ENCODE measurements at regions not wholly inside any gene's neighbourhood (a gene's known extent, or its start where the extent isn't known, plus 50 kb on each side); places are given as distances from the start of the nearest gene placed in this dataset.
"Not testable (repeated sequence)": the region's sequence is repeated elsewhere in the genome, so short reads cannot be mapped to it uniquely, and the experiment has no call there.

- intact Hi-C loops (cut with DNase I), result no loop called here
- no peak for DNase-seq
These were observed 388.8 kb downstream of the ZFHX3 start for GRCh38 chr16:72658888-72659717.

GRCh38 chr16:72657791-72658190 is 390.1 kb downstream of the ZFHX3 start:
- intact Hi-C loops (cut with DNase I), result no loop called here
- no peak for DNase-seq

DNA sequence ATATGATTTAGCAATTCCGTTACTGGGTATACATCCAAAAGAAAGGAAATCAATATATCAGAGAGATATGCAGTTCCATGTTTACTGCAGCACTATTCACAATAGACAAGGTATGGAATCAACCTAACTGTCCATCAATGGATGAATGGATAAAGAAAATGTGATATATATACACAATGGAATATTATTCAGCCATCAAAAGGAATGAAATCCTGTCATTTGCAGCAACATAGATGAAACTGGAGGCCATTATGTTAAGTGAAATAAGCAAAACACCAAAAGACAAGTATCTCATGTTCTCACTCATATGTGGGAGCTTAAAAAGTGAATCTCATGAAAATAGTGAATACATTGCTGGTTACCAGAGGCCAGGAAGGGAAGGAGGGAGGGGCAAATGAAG is 390.8 kb downstream of the ZFHX3 start:
- intact Hi-C loops (cut with DNase I), result no loop called here
- no peak for DNase-seq

GRCh38 chr16:72654535-72654934 is 393.4 kb downstream of the ZFHX3 start:
- intact Hi-C loops (cut with DNase I), result no loop called here
- DNase-seq, result no peak

GRCh38 chr16:72649254-72649944 is 398.5 kb downstream of the ZFHX3 start:
- intact Hi-C loops (cut with DNase I), result no loop called here
- DNase-seq, result no peak

DNA sequence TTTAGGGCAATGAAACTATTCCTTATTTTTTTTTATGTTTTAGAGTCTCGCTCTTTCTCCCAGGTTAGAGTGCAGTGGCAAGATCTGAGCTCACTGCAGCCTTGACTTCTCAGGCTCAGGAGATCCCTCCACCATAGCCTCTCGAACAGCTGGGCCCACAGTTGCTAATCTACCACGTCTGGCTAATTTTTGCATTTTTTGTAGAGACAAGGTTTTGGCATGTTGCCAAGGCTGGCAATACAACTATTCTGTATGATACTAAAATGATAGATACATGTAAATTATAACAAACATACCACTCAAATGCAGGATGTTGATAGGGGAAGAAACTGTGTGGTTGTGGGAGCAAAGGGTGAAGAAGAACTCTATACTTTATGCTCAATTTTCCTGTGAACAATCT is 401.3 kb downstream of the ZFHX3 start:
- intact Hi-C loops (cut with DNase I), result no loop called here
- no peak for DNase-seq

DNA sequence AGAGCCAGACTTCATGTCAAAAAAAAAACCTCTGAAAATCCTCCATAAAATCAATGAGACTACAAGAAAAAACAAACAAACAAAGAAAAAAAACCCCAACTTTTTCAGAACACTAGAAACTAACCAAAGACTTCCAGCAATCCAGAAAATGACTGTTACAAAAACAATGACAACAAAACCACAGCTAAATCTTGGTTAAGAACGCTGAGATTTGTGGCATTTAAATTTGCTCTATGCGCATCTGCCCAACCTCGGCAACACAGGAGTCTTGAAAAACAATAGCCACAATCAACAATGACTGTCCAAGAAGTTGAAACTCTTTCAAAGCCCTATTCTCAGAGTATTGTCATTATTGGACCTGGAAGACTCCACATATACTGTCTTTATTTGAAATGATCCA is 402.4 kb downstream of the ZFHX3 start:
- intact Hi-C loops (cut with DNase I), result no loop called here
- no peak for DNase-seq

GRCh38 chr16:72644911-72645310 is 403.0 kb downstream of the ZFHX3 start:
- intact Hi-C loops (cut with DNase I), result no loop called here
- DNase-seq, result no peak

GRCh38 chr16:72639494-72639893 is 408.4 kb downstream of the ZFHX3 start:
- DNase-seq, result no peak
- intact Hi-C loops (cut with DNase I), result no loop called here

DNA sequence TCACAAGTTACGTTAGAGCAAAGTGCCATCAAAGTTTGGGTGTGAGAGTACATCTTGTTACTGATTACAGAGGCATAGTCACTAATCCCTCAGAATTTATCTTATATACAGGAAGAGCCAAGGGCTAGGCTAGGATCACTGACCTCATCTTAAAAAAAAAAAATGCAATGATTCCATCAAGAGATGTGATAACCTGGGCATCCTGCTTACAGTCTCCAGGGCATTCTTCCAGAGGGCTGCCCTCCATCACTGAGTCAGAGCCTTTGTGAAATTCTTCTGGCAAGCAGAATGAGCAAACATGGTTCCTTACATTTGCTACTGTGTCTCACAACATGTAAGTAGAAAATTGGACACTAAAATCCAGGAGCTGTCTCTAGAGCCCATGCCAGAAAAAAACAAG is 410.6 kb downstream of the ZFHX3 start:
- intact Hi-C loops (cut with DNase I), result no loop called here

GRCh38 chr16:72635694-72636093 is 412.2 kb downstream of the ZFHX3 start:
- intact Hi-C loops (cut with DNase I), result no loop called here
- DNase-seq, result no peak

More for the DNA sequence above, 410.6 kb downstream of the ZFHX3 start:
- DNase-seq, result no peak

DNA sequence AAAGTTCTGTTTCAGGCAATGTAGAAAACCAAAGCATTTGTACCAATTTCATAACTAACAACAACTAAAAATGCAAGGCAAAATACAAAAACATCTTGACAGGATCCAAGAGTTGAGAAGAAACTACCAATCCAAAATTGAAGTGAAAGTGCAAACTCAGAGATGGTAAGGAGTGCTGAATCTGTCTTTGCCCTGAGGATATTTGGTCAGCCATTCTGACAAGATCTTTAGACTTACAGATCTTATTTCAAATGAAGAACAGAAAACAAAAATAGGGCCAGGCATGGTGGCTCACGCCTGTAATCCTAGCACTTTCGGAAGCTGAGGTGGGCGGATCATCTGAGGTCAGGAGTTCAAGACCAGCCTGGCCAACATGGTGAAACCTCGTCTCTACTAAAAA is 412.8 kb downstream of the ZFHX3 start:
- intact Hi-C loops (cut with DNase I), result no loop called here
- DNase-seq, result no peak

- intact Hi-C loops (cut with DNase I); DNase-seq: not testable (repeated sequence)
These were observed 420.6 kb downstream of the ZFHX3 start for GRCh38 chr16:72627182-72627896.

DNA sequence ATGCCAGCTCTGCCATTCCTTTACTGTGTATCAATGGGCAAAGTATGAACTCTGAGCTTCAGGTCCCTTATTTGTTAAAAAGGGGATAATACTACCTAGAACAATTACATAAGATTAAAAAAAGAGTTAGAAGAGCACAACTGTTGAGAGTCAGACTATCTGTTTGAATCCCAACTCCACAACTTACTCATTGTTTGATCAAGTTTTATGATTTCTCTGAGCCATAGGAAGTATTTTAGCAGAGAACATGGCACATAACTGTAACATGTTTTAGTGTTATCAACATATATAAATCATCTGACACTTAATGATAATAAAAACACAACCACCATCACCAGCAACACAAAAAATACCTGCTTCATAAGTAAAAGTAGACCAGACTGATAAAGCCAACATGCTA is 421.3 kb downstream of the ZFHX3 start:
- DNase-seq, result no peak
- intact Hi-C loops (cut with DNase I), result no loop called here

GRCh38 chr16:72621651-72622050 is 426.3 kb downstream of the ZFHX3 start:
- DNase-seq, result no peak
- intact Hi-C loops (cut with DNase I), result no loop called here

DNA sequence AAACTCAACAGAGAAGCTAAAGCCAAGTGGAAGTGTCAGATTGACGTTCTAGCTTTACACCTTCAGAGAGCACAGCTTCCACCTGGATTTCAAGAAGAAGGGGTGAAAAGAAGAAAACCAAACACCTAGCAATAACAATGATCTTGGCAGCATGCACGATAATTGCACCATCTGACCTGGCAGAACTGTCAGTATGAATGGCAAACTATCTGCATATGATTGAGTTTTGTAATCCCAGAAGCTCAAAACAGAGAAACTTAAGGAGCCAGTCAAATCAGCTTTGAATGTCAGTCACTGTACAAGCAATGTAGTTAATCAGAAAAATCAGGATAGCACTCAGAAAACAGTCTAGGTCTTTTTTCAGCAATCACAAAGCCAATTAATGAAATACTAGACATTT is 427.1 kb downstream of the ZFHX3 start:
- DNase-seq, result no peak
- intact Hi-C loops (cut with DNase I), result no loop called here

- intact Hi-C loops (cut with DNase I), result no loop called here
- no peak for DNase-seq
These were observed 427.6 kb downstream of the ZFHX3 start for GRCh38 chr16:72620348-72620747.

DNA sequence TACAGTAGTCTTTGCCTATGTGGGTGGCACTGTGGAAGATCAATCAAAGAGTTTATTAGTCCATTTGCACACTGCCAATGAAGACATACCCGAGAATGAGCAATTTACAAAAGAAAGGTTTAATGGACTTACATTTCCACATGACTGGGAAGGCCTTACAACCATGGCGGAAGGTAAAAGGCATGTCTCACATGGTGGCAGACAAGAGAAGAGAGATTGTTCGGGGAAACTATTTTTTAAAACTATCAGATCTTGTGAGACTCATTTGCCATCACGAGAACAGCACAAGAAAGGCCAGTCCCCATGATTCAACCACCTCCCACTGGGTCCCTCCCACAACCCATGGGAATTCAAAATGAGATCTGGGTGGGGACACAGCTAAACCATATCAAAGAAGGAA is 432.1 kb downstream of the ZFHX3 start:
- intact Hi-C loops (cut with DNase I), result no loop called here
- no peak for DNase-seq

GRCh38 chr16:72612718-72613117 is 435.2 kb downstream of the ZFHX3 start:
- no peak for DNase-seq
- intact Hi-C loops (cut with DNase I), result no loop called here

- DNase-seq, result no peak
- intact Hi-C loops (cut with DNase I), result no loop called here
These were observed 435.7 kb downstream of the ZFHX3 start for GRCh38 chr16:72612256-72612655.

DNA sequence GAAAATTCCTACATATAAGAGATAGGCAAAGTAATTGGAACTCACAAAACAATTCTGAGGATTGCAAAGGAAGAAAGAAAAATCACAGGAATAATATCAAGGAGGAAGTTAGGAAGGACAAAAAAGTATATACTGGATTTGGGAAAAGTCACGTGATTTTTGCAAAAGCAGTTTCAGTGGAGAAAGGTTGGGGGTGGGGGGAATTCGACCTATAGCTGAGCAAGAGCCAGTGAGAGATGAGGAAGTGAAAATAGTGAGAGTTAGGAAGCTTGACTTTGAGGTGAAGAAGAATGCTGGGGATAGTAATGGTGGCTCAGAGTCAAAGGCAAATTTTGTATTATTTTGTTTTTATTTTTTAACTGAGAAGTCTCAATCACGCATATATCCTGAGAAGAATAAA is 438.0 kb upstream of the PMFBP1 start:
- intact Hi-C loops (cut with DNase I), result no loop called here
- no peak for DNase-seq

GRCh38 chr16:72609066-72609465 is 437.1 kb upstream of the PMFBP1 start:
- DNase-seq, result no peak
- intact Hi-C loops (cut with DNase I), result no loop called here
